Stimulated activated CD4-positive, alpha-beta T cell treated with anti-CD3 and anti-CD28 coated beads, Interleukin-2, amount 100 ng/mL, for 48 hours (primary cell): ENCODE measurements at regions not wholly inside any gene's neighbourhood (a gene's known extent, or its start where the extent isn't known, plus 50 kb on each side); places are given as distances from the start of the nearest gene placed in this dataset.

Experiments
- DNase-seq, 2 donors: peaks; one replicate each; pipeline ENCODE4 v3.0.0-alpha.2; 2020

- no peak for DNase-seq
Measured at GRCh38 chr5:143761663-143762062, 50.3 kb upstream of the HMHB1 start.

- no peak for DNase-seq
Measured at GRCh38 chr5:143760755-143761154, 51.2 kb upstream of the HMHB1 start.

DNA sequence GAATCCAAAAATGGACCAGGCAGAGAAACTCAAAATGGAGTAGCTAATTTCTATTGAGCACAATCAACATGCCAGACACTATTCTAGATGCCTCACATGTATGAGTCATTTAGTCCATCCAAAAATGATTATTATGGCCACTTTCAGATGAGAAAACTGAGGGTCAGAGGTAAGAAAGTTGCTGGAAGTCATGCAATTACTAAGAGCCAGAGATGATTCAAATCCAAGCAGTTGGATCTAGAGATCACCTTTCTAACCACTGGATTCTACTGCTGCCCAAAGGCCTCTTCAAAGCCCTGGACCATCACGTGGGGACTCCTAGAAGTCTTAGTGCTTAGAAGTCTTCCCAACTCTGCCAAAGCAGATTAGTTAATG, 51.8 kb upstream of the HMHB1 start:
- DNase-seq: no peak

DNA sequence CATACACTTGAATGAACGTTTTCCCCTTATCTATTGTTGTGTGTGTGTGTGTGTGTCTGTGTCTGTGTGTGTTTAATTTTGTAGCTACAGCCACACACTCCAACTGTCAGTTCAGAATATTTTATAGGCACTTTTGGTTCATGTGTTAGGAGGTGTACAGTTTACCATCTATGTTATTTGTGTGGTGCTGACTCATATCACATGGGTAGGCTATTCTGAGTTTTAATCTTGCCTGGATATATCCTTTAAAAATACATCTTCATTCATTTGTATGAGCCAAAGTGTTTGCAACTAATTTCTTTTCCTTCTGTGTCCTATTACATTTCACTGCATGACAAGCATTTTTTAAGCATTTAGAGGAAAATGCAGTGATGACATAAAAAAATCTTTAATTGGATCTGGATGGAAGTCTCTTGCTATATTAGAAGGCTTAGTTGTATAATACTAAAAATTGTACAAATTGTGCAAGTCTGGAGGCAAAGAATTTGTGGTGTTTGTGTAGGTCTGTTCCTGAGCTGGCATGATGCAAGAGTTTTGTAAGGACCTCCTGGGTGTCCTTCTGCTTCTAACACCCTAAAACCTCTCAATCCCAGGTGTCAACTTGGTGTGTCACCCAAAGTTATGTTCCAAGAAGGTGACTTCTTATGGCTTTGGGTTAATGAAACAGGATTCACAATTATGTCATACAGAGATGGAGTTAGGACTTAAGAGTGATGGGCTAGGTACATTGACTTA, 52.4 kb upstream of the HMHB1 start:
- DNase-seq: no peak

GRCh38 chr5:143758750-143759149, 53.2 kb upstream of the HMHB1 start:
- no peak for DNase-seq

DNA sequence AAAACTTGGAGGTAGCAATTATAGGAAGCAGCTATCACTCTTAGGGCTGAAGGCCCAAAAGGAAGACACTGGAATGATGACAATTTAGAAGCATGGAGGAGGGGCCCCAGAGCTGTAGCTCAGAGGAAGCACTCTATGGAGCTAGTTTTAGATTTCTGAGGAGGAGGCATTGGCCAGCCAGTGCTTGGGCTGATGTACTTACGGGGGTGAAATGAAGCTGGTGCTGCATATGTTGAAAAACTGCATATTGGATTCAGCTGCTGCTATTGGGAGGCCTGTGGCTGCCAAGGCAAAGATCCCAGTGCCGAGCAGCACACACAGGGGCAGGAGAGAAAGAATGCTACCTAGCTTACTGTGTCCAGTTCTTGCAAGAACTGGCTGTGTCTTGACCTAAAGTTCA, 53.9 kb upstream of the HMHB1 start:
- no peak for DNase-seq

DNA sequence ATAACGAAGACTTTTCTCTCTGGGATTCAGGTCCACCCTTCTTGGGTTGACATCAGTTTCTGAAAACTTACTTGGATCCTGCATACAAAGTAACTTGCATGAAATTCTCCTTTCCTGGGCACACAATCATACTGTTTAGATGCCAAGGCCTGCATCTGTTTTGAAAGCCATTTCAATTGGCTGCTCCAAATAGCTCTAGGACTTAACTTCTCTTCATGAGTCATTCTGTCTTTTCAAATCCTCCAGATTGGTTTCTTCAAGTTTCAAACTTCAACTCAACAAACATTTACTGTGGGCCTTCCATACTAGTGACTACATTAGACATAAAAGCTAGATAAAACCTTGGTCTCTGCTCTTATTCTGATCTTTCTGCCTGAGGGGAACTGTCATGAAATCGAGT, 54.8 kb upstream of the HMHB1 start:
- DNase-seq: no peak

DNA sequence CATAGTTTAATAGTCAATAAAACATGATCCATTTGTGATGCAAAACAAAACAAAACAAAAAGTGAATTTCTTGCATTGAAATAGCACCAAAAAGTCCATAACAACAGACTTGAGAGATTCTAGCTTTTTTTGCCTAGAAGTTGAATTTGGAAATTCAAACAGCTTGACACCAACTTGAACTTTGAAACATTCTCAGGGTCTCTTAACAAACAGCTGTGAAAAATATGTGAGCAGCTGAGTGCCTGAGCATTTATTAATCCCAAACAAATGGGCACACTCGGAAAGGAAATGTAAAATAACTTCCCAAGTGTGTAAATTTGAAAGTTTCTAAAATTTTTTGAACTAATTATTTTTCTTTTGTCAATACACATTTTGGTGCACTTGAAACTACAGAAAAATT, 56.0 kb upstream of the HMHB1 start:
- DNase-seq: no peak

DNA sequence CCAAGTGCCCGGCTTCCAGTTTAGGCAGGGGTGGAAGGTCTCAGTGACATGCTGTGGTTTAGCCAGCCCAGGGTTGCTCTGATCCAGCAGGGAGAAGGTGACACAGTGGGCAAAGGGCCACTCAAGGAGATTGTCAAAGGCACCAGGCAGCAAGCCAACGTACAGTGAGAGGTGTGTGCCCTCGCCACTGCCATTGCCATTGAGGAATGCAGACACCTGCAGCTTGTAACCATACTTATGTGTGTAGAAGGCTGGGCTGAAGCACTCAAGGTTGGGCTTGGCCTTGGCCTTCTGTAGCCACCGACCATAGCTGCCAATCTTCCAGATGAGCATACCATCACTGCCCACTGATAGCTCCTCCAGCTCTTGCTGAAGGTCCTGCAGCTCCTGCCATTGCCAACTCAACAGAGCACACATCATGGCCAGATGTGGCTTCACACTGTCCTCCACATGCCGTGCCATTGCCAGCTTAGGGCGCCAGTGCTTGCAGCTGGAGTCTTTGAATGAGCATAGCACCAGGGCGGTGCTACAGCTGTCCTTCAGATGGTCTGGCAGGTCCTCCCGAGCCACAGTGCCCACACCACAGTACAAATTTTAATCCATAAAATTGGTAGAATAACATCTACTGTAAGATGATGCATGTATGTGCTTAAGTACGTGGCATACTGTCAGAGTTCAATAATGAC, 59.7 kb upstream of the HMHB1 start:
- no peak for DNase-seq

DNA sequence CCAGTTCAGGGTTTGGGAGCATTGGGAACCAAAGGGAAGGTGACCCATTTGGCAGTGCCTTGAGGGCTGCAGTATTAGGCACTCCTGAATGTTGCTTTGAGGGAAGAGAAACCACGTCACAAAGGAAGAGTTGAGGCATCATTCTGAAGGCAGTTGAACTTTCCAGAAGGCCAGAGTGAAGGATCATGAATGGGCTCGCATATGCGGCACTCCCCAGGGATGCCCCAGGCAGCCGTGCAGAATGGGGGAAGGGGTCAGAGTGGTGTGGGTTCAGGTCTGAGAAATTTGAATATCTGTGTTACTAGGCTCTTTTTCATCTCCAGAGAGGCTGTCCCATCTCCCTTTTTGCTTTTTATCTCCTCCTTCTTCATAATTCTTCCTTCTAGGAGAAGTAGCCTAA, 60.6 kb upstream of the HMHB1 start:
- no peak for DNase-seq

GRCh38 chr5:143749581-143750205, 62.3 kb upstream of the HMHB1 start:
- DNase-seq: no peak

GRCh38 chr5:143748516-143748915, 63.4 kb upstream of the HMHB1 start:
- no peak for DNase-seq

DNA sequence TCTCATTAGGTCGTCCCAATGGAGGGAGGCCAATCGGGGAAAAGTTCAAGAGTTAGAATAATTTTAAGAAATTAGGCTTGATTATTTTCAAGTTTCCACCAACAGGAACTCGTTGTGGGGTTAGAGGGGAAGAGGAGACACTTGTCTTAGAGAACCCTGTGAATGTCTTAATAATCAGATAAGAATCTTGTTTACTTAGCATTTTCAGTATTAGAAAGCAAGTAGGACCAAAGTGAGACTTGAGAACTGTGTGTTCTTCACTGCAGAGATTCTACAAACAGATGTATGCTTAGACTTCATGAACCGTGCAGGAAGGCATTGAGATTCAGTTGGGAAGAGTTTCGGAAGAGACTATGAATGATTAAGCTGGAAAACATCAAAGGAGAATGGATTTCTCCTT, 69.0 kb upstream of the HMHB1 start:
- no peak for DNase-seq

DNA sequence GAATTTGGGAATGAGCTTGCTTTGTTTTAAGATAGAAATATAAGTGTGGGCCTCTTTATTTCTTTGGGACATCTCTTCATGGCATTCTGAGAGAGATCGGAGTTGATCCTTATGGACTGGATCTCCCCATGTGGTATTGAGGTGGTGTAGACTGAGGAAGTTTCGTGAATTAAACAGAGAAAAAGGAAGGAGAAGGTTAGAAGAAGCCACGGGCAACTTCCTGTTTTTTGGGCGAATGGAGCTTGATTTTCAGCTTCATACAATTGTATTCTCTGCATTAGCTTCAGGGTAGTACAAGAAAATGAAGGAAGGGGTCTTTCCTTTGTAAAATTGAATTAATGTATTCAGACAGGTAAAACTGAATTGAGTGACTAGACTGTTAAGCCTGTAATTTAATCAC, 70.5 kb upstream of the HMHB1 start:
- no peak for DNase-seq

DNA sequence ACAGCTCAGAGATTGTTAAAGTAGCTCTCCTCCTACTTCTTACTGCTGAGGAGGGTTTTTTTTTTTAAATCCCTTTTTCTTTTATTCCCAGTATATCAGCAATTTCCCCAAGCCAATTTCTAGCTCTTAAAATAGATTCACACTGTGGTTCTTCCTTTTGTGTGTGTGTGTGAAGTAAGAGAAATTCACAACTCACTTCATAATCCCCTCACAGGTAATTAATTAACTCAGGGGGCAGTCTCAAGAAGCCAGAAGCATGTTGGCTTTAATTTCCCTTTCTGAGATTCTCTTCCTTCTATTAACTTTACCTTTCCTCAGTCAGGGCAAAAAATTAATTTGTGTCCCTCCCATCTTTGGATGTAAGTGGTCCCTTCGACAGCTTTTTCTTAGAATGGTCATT, 71.0 kb upstream of the HMHB1 start:
- no peak for DNase-seq

DNA sequence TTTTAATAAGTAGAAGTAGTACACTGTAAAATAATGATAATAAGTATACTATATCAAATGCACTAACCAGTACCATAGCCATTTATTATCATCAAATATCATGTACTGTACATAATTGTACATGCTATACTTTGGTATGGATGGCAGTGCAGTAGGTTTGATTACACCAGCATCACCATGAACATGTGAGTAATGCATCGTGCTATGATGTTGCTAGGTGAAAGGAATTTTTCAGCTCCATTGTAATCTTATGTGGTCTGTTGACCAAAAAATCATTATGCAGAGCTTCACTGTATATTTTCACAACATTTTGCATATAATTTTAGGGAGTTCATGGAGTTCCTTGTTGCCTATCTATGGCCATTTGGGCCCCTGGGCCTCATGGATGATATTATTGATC, 72.2 kb upstream of the HMHB1 start:
- no peak for DNase-seq

DNA sequence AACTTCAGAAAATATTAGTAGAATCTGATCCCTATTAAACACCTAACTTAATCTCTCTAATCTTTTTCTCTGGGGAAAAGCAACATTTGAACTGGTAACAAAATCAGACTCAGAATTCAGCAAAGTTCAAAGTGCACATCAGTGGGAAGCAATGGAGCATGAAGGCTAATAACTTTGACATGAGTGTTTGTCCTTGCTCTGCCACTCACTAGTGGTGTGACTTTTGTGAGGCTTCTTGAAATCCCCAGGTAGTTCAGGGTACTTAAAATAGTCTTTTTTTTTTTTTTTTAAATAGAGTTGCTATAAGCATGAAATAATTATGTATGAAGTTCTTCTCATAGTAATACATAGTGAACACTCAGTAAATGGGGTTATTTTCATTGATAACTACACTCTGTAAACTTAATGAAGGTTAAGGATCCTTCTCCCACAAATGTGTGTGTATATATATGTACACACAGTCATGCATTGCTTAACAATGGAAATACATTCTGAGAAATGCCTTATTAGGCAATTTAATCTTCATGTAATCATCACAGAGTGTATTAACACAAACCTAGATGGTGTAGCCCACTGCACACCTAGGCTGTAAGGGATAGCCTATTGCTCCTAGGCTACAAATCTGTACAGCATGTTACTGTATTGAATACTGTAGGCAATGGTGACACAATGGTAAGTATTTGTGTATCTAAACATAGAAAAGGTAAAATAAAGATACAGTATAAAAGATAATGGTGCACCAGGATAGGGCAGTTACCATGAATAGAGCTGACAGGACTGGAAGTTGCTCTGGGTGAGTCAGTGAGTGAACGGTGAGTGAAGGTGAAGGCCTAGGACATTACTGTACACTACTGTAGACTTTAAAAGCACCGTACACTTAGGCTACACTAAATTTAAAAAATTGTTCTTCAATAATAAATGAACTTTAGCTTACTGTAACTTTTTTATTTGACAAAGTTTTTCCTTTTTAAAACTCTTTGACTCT, 73.3 kb upstream of the HMHB1 start:
- DNase-seq: no peak

- DNase-seq: no peak
Measured at GRCh38 chr5:143737062-143737461, 74.9 kb upstream of the HMHB1 start.

- DNase-seq: no peak
Measured at GRCh38 chr5:143734456-143734780, 77.5 kb upstream of the HMHB1 start.

GRCh38 chr5:143733665-143734455, 78.1 kb upstream of the HMHB1 start:
- no peak for DNase-seq

DNA sequence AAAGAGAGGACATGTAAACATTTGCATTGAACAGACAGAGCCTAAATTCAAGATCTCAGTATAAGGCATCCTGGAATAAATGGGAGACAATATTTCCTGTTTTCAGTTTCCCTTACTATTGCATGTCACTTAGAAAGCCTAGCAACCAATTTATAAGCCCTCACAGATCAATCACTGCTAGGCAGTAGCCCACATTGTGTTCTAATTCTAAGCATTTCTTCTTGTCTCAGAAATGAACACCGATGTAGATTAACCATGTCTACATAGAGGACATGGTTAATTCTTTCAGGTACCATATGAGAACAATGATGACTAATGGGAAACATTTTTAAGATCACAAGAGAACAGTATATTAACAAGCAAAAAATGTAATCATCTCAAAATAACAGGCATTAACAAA, 79.6 kb upstream of the HMHB1 start:
- DNase-seq: no peak

- no peak for DNase-seq
Measured at GRCh38 chr5:143730112-143730801, 81.7 kb upstream of the HMHB1 start.
